SIG-M5 treated with dmso at 0.1 percent for 504 hours (cell line): ENCODE measurements at regions not wholly inside any gene's neighbourhood (a gene's known extent, or its start where the extent isn't known, plus 50 kb on each side); places are given as distances from the start of the nearest gene placed in this dataset.
A peak's percentile ranks its signal among the peaks of the same experiment; 100 is the strongest.

Experiments used
- DNase-seq: peaks from one replicate; lab custom pipeline; 2025; ENCODE audit not compliant: unreplicated experiment; lab: John Stamatoyannopoulos, UW

GRCh38 chr20:60266177-60266823 lies 308.1 kb downstream of the CDH26 start:
- no peak for DNase-seq

- no peak for DNase-seq
These were observed 310.3 kb downstream of the CDH26 start for GRCh38 chr20:60268491-60268890.

- no peak for DNase-seq
These were observed 311.4 kb downstream of the CDH26 start for GRCh38 chr20:60269573-60270162.

- DNase-seq, result no peak
These were observed 312.1 kb downstream of the CDH26 start for GRCh38 chr20:60270341-60270740.

GRCh38 chr20:60271597-60271996 lies 313.4 kb downstream of the CDH26 start:
- peak; percentile 41 for DNase-seq

GRCh38 chr20:60272790-60273189 lies 314.6 kb downstream of the CDH26 start:
- DNase-seq, result peak; percentile 41

GRCh38 chr20:60274717-60275116 lies 316.5 kb downstream of the CDH26 start:
- no peak for DNase-seq

GRCh38 chr20:60281295-60281694 lies 323.1 kb downstream of the CDH26 start:
- DNase-seq, result no peak

GRCh38 chr20:60283281-60283680 lies 325.1 kb downstream of the CDH26 start:
- no peak for DNase-seq

- DNase-seq, result no peak
These were observed 328.5 kb downstream of the CDH26 start for GRCh38 chr20:60286764-60287163.

- no peak for DNase-seq
These were observed 330.7 kb downstream of the CDH26 start for GRCh38 chr20:60288945-60289344.

- DNase-seq, result peak; percentile 42
These were observed 333.8 kb downstream of the CDH26 start for GRCh38 chr20:60292001-60292520.

- no peak for DNase-seq
These were observed 336.4 kb downstream of the CDH26 start for GRCh38 chr20:60294632-60295031.

GRCh38 chr20:60295214-60295613 lies 337.0 kb downstream of the CDH26 start:
- DNase-seq, result no peak

- peak; percentile 28 for DNase-seq
These were observed 339.4 kb downstream of the CDH26 start for GRCh38 chr20:60297649-60298048.

GRCh38 chr20:60298647-60299046 lies 340.4 kb downstream of the CDH26 start:
- DNase-seq, result no peak

GRCh38 chr20:60299951-60300350 lies 341.7 kb downstream of the CDH26 start:
- peak; percentile 9 for DNase-seq

GRCh38 chr20:60300374-60300773 lies 342.2 kb downstream of the CDH26 start:
- no peak for DNase-seq

GRCh38 chr20:60302875-60303274 lies 344.7 kb downstream of the CDH26 start:
- no peak for DNase-seq

GRCh38 chr20:60304026-60304590 lies 345.9 kb downstream of the CDH26 start:
- DNase-seq, result no peak

GRCh38 chr20:60304931-60305330 lies 346.7 kb downstream of the CDH26 start:
- no peak for DNase-seq

GRCh38 chr20:60306105-60306504 lies 347.9 kb downstream of the CDH26 start:
- DNase-seq, result no peak
